NCI-H2196 treated with DMSO at 0.1 percent for 48 hours (cell line): ENCODE measurements at regions not wholly inside any gene's neighbourhood (a gene's known extent, or its start where the extent isn't known, plus 50 kb on each side); places are given as distances from the start of the nearest gene placed in this dataset.
A peak's percentile ranks its signal among the peaks of the same experiment; 100 is the strongest.

Experiments
- DNase-seq: peaks from one replicate; lab custom pipeline; 2025; ENCODE audit not compliant: unreplicated experiment; lab: John Stamatoyannopoulos, UW

GRCh38 chr2:172350839-172351479 lies 76.4 kb upstream of the ITGA6 start:
- DNase-seq = peak; percentile 3

DNA sequence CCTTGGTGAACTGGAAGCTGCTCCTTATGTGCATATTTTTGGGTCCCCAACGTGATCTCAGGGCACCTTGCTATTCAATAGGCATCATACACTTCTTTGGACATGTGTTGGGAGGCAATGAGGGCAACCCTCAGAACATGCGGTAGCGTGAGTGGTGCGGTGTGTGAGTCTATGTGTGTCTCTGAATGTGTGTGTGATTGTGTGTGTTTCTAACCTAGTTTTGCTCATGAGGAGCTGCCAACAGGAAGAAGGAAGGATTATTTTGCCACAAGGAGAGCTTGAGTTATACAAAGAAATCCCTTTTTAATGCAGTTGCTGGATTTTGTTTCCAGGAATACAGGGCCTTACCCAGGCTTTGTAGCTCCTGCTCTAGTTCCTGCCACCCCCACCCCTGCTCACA lies 75.8 kb upstream of the ITGA6 start:
- DNase-seq = no peak

GRCh38 chr2:172354347-172354746 lies 73.0 kb upstream of the ITGA6 start:
- DNase-seq = no peak

DNA sequence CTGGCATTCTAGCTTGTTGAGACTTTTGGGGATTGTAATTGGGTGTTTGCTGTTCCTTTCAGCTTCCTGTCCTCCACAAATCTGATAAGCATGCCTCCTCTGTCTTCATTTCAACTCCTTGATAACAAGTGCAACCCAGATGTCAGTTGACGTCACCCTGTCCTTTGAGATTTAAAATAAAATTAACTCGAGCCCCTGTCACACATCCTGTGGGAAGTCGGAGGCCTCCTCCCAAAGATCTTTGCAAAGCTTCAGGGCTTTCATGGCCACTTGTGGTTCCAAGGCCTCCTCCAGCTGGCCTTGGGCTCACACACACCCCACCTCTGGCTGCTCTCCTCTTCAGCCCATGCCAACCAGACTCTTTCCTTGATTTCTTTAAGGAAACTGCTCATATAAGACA lies 69.9 kb upstream of the ITGA6 start:
- no peak for DNase-seq

- DNase-seq = no peak
Measured at GRCh38 chr2:172358691-172359556, 68.5 kb upstream of the ITGA6 start.

DNA sequence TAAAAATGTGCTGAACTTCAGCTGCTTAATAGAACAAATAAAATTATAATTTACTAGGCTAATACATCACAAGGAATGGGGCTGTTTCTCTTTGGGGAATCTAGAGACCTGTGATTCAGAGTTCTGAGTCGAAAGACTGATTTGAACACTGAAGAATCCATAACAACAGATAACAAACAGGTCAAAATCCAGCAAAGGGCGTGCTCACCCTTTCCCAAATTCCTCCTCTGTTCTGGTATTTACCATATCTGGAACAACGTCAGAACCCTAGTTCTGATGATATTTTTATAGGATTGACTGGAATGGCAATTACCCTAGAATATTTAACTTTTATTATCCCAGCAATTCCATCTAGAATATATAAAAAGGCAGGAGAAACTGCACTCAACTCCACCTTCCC lies 66.0 kb upstream of the ITGA6 start:
- no peak for DNase-seq

DNA sequence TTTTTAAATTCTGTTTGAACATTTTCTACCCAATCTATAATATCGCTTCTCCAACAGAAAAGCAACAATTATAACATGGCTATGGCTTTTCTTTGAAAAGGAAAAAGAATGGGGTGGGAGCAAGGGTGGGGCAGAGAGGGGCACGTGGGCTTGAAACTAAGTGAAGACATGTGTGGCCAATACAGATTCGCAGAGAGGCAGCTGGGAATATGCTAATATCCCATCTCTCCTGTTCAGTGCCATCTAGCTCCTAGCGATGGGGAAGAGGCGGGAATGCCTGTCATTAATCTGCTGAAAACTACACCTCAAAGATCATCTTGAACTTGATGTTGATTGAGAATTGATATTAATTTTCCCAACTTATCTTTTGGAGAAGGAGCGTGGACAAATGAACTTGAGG lies 65.5 kb upstream of the ITGA6 start:
- DNase-seq = no peak

DNA sequence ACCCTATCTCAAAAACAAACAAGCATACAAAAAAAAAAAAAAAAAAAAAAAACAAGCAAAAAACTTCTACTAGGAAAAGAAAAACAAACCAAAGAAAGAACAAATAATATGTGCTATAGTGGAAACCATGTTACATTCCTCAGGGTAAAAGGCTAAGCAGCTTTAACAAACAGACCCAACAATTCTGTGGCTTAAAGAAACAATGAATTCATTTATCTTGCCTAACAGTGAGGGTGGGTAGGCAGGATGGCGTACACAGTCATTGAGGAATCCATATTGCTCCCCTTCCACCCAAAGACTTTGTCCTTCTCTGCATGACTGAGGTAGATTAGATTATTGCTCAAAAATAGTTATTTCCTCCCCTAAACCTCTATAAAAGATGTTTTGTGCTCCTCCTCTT lies 63.1 kb upstream of the ITGA6 start:
- no peak for DNase-seq

- no peak for DNase-seq
Measured at GRCh38 chr2:172366596-172367150, 60.7 kb upstream of the ITGA6 start.

DNA sequence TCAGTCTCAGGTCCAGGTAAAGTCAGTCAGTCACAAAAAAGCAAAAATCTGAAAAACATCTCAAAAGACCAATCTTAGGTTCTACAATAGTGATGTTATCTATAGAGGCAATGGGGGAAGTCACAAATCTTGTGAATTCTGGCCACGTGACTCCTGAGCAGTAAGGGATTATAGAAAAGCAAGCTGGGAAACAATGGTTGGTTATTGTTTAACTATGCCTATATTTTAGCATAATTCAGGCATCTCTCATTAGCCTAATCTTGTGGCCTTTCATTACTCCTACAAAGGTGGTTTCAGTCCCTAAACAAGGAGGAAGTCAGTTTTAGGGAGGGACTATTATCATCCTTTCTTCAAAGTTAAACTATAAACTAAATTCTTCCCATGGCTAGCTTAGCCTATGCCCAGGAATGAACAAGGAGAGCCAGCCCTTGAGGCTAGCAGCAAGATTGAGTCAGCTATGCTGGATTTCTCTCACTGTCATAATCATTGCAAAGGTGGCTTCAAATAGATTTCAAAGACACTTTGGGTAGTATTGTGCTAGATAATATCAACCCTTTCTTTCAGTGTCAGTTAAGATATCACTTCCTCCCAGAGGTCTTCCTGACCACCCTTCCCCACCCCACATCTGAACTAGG lies 56.4 kb upstream of the ITGA6 start:
- no peak for DNase-seq

DNA sequence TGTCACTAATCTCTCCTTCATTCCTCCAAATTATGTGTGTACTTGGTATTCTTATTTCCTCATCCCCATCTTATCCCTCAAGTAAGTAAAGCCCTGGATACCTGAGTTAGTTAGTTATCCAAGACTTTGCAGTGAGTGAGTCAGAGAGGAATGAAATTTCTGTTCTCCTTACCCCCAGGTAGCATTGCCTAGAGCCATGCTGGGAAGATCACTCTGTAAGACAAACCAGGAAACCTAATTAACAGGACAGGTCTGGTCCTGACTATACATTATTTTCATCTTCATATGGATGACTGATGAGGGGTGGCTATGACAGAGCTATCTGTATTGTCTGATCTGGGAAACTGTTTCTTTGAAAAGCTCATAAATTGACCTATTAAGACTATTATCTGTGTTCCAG lies 55.0 kb upstream of the ITGA6 start:
- no peak for DNase-seq

DNA sequence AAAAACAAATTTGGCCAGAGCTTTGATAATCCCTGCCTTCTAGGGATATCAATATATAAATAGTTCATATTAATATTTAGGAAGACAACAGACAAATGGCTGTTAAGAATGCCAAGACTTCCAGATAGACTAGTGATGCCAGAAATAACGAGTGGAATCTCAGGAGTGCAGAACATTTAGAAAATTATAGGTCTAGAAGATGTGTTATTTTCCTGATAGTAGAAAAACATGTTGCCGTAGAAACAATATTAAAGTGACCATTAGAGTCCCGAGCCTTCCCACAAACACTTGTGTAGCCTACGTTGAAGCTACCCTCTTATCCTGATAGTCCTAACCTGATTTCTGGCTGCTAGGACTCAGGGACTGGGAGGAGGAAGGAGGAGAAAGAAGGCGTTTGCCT lies 54.3 kb upstream of the ITGA6 start:
- no peak for DNase-seq

GRCh38 chr2:172373766-172374165 lies 53.6 kb upstream of the ITGA6 start:
- no peak for DNase-seq

GRCh38 chr2:172374318-172375240 lies 52.8 kb upstream of the ITGA6 start:
- no peak for DNase-seq

DNA sequence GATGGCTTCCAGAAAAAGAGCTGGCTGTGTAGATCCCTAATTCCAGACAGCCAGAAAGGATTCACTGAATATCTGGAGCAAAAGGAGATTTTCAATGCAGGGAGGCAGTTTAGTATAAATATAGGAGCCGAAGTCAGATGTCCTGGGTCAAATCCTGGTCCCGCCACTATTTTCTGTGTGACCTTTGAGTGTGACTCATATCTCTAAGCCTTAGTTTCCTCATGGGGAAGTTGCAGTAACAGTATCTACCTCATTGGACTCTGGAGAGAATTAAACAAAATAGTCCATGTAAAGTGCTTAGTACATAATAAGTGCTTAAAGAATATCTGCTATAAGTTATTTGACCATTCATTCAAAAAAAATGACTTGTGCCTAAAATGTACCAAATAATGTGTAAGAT lies 52.1 kb upstream of the ITGA6 start:
- DNase-seq = no peak

- DNase-seq = no peak
Measured at GRCh38 chr2:172376016-172376415, 51.4 kb upstream of the ITGA6 start.

DNA sequence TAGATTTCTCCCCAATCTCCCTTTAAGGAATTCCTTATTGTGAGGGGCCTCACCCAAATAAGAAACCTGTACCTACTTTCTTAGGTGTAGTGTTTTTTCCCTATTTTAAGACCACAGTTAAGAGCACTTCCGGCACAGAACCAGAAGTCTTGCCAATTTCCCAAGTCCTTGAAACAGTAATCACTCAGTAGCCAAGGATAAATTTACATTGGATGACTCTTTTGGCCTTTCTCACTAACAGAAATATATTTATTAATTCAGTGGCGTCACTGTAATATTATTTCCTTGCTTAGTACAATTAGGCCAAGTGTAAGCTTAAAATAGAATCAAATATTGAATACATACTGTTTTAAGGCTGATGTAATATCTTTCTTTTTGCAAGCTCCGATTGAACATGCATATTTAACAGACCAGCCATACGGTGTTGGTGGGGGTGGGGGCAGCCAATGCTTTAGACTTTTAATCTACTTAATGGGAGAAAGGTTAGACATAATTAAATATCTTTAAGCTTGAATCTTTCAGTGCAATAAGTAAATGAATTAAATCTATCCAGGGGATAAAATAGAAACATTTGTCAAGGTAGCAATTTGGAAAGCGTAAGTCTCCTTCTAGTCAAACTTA lies 50.8 kb upstream of the ITGA6 start:
- DNase-seq = no peak

DNA sequence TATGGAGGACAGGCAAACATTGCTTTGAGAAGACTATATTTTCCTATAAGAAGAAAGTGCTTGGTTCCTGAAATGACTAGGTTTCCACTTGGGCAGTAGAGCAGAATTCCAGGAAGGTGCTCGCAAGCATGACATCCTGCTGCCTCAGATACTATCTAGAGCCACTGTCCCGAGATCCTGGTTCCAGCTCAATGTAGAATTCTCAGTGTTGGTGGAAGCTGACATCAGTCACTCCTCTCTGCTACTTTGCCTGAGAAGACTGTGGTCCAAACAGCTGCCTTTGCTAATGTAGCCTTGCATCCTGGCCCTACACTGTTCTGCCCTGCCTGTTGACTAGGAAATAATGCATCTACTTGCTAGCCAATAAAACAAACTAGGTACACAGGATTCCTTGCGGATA lies 50.0 kb upstream of the ITGA6 start:
- DNase-seq = no peak
